ENCODE measurements at regions not wholly inside any gene's neighbourhood (a gene's known extent, or its start where the extent isn't known, plus 50 kb on each side); places are given as distances from the start of the nearest gene placed in this dataset.

DNA sequence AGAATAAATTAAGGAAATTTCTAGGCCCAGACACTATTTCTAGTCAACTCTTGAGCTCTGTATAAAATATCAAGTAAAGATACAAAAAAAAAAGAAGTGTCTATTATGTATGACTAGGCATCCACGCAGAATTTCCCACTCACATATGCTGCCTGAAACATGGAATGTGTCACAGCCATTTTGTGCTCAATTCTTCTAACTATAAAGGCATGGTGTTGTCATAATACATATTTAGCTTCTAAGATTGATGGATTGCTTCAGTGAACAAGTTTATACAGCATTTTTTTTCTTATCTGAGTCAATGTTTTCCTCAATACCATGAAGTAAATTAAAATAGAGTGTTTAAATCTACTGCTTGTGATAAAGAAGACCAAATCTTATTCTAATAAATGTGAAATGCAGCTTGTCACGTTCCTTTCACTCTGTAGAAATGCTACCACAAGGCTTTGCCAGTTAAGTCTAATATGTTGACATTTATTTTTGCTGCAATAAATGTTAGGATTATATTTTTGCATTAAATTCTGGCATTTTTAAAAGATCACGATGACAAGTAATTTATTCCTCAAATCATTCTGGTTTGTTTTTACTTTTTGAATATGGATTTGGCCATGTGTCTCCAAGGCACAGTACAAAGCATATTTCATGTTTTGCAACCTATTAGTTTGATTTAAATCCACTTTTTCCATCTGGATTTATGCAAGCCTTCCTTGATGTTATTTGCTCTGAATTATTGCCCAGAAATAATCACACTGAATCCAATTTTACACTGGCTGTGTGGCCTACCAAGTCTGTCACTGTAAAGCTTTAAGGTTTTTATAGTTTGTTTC lies 1829.0 kb upstream of the PCDH7 start:
- Mint-ChIP-seq H3K36me3 (ENCODE audit: low read depth) (no peaks in the 10 kb centered on the region), H3K9me3 (peaks cover 11% of the 10 kb centered on the region), H3K27ac (no peak overlapping the region), H3K4me3 (no peak overlapping the region), H3K4me1 (ENCODE audit: low read depth) (no peaks in the 10 kb centered on the region), H3K27me3 (no peaks in the 10 kb centered on the region)
- DNase-seq = no peak

DNA sequence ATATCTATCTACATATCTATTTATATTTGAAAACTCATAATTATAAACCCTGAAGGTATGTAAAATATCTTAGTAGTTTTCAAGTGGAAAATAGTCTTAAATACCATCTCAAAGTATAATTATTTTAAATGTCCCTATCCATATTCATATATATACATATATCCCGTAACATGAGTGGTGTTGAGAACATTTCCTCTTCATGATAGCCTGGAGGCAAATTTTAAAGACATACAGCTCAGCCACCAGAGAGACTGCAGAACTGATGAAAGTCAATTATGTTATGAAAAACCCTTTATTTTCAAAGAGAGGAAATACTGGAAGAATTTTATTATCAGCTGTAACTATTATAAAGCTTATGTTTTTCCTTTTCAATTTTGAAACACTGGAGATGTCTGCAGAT lies 1806.7 kb upstream of the PCDH7 start:
- H3K4me3 Mint-ChIP-seq = no peak overlapping the region
- H3K36me3 Mint-ChIP-seq (ENCODE audit: low read depth) = no peaks in the 10 kb centered on the region
- peaks cover 21% of the 10 kb centered on the region for H3K9me3 Mint-ChIP-seq
- no peak for DNase-seq
- H3K4me1 Mint-ChIP-seq (ENCODE audit: low read depth) = no peaks in the 10 kb centered on the region
- no peak overlapping the region for H3K27ac Mint-ChIP-seq
- no peaks in the 10 kb centered on the region for H3K27me3 Mint-ChIP-seq

DNA sequence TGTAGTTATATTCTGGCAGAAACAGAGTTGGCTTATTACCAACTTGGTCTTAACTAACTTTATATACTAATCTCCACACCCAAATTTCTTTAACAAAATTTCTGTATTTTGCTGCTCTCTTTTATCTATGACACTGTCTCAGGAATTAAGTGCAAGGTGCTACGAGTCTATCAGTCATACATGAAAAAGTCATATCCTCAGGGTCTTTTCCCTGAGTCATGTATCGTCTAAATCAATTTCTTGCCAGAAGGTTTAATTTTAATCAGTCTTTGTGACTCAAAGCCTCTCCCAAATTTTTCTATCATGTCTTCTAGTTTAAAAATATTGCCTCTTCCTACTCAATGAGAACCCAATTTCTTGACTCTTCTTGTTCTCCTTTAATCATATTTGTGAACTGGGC lies 1803.6 kb upstream of the PCDH7 start:
- Mint-ChIP-seq H3K4me1 (ENCODE audit: low read depth) (no peaks in the 10 kb centered on the region), H3K9me3 (peaks cover 17% of the 10 kb centered on the region), H3K27me3 (no peaks in the 10 kb centered on the region), H3K27ac (no peak overlapping the region), H3K4me3 (no peak overlapping the region), H3K36me3 (ENCODE audit: low read depth) (no peaks in the 10 kb centered on the region)
- no peak for DNase-seq

DNA sequence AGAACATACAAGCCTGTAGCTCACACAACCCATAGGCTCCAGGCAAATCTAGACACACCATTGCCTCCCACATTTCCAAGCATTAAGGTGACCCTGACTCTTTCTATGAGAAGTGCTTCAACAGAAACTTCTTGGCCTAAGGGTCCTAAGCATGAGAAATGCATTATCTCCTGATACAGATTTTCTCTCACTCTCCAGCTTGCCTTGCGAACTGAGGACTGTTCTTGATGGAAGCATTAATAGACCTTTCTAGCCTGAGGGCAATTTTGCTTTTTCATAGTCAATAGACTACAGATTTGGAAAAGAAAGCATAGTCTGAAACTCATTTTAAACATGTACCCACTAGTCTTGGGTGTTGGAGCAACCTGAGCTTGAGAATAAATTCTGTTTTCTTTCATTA lies 1801.3 kb upstream of the PCDH7 start:
- Mint-ChIP-seq H3K27me3 (no peaks in the 10 kb centered on the region), H3K27ac (no peak overlapping the region), H3K4me3 (no peak overlapping the region), H3K9me3 (peaks cover 21% of the 10 kb centered on the region), H3K4me1 (ENCODE audit: low read depth) (no peaks in the 10 kb centered on the region), H3K36me3 (ENCODE audit: low read depth) (no peaks in the 10 kb centered on the region)
- no peak for DNase-seq

DNA sequence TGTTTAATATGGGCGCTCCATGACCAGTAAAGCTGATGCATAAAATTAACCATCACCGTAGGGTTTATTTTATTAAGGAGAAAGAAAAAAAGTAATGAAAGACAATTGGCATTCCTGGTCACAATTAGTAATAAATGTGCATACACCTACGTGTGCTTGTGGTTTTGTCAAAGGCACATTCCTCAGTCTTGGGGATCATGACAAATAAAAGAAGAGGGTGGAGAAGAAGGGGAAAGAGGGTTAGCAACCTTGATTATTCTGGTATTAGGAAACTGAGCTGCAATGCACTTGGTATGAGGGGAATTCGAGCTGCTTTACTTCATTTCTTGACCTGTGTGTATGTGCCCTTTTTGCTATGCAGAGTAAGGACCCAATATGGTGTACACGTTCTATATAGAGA lies 1798.3 kb upstream of the PCDH7 start:
- Mint-ChIP-seq H3K9me3 (peaks cover 16% of the 10 kb centered on the region), H3K27ac (no peak overlapping the region), H3K27me3 (no peaks in the 10 kb centered on the region), H3K4me1 (ENCODE audit: low read depth) (no peaks in the 10 kb centered on the region), H3K4me3 (no peak overlapping the region), H3K36me3 (ENCODE audit: low read depth) (no peaks in the 10 kb centered on the region)
- no peak for DNase-seq

DNA sequence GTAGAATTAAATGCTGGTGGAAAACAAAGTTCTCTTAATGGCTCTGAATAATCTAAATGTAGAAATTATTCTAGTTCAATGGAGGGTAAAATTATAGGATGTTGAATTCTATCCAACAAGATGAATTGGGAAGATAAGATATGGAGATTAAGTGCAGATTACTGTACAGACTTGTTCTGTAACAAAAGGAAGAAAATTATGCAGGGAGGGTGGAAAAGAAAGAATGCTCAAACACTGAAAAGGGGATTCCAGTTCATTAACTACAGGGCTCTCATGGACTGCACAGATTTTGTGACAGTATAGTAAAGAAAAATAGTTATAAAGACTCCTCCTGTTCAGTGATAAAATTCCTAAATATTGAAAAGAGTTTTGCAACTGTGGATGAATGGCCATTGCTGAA lies 1794.0 kb upstream of the PCDH7 start:
- no peak overlapping the region for H3K27ac Mint-ChIP-seq
- H3K4me3 Mint-ChIP-seq = no peak overlapping the region
- no peaks in the 10 kb centered on the region for H3K4me1 Mint-ChIP-seq (ENCODE audit: low read depth)
- no peaks in the 10 kb centered on the region for H3K27me3 Mint-ChIP-seq
- no peak for DNase-seq
- peaks cover 11% of the 10 kb centered on the region for H3K9me3 Mint-ChIP-seq
- no peaks in the 10 kb centered on the region for H3K36me3 Mint-ChIP-seq (ENCODE audit: low read depth)

DNA sequence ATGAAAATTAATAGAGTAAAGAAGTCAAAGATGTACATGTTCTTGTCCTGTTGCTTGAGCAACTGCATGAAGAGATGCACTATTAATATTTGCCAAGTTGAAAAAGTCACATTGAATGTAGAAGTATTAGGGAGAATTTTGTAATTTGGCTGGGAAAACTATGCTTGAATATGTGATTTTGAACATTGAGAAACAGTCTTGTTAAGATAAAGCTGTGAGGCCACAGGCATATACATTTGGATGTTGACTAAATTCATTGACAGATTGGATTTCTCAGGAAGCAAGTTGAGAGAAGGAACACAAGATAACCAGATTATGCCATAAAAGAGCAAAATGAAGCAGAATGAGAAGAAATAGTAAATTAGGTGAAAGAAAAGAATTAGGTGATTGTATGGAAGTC lies 1777.5 kb upstream of the PCDH7 start:
- H3K36me3 Mint-ChIP-seq (ENCODE audit: low read depth) = no peaks in the 10 kb centered on the region
- H3K27ac Mint-ChIP-seq = no peak overlapping the region
- H3K4me3 Mint-ChIP-seq = no peak overlapping the region
- H3K4me1 Mint-ChIP-seq (ENCODE audit: low read depth) = no peaks in the 10 kb centered on the region
- peaks cover 37% of the 10 kb centered on the region for H3K9me3 Mint-ChIP-seq
- H3K27me3 Mint-ChIP-seq = no peaks in the 10 kb centered on the region
- no peak for DNase-seq

DNA sequence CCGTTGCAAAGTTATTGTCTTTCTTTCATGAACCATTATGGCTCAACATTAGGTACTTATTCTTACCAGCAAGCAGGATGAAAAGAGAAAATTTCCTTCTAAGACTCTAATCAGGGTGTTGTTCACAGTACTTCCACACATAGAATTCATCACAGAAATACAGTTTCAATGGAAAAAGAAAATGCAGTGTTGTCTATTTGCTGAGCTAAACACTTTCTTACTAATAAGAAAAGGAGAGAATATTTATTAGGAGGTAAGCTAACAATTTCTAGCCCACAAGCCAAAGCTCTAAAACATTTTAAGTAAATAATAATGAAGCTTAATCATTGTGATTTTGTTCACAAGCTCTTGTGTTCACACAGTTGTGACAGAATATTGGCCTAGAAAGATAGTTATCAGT lies 1772.8 kb upstream of the PCDH7 start:
- DNase-seq = no peak
- Mint-ChIP-seq H3K4me3 (no peak overlapping the region), H3K9me3 (peaks cover 18% of the 10 kb centered on the region), H3K4me1 (ENCODE audit: low read depth) (no peaks in the 10 kb centered on the region), H3K36me3 (ENCODE audit: low read depth) (no peaks in the 10 kb centered on the region), H3K27ac (no peak overlapping the region), H3K27me3 (no peaks in the 10 kb centered on the region)

DNA sequence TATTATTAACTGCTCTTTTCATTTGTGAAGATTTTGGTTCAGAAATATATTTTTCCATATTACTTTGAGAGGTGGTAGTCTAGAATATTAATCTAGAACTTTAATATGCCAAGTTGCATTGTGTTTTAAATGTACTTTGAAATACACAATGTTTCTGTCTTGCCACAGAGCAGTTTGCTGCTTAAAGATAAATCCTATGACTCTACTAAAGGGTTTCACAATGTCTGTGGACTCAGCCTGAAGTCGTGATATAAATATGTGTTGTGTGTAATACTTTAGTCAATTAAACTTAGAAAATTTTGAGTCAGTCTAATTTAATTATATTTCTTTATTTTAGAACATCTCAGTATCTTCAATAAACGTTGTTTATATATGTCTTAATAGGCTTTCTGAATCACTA lies 1771.7 kb upstream of the PCDH7 start:
- H3K36me3 Mint-ChIP-seq (ENCODE audit: low read depth) = no peaks in the 10 kb centered on the region
- no peak for DNase-seq
- H3K27ac Mint-ChIP-seq = no peak overlapping the region
- no peaks in the 10 kb centered on the region for H3K27me3 Mint-ChIP-seq
- H3K9me3 Mint-ChIP-seq = peaks cover 14% of the 10 kb centered on the region
- no peaks in the 10 kb centered on the region for H3K4me1 Mint-ChIP-seq (ENCODE audit: low read depth)
- H3K4me3 Mint-ChIP-seq = no peak overlapping the region

DNA sequence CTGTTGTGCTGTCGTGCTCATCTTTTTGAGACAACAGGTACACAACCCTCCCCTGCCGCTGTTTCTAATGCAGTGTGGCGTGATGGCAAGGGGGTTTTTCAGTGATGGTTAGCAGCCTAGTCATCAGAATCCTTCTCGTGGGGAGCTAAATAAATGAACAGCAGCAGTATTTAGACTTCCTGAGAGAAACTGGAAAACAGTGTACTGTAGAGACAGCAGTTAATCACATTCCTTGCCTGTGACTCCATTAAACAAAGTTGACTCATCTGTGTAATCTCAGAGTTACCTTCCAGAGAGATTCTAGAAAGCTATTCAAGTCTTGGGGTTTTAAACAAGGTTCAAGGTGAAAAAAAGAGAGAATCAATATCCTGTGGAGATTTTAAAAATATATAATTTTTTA lies 1753.2 kb upstream of the PCDH7 start:
- H3K4me1 Mint-ChIP-seq (ENCODE audit: low read depth) = no peaks in the 10 kb centered on the region
- H3K36me3 Mint-ChIP-seq (ENCODE audit: low read depth) = no peaks in the 10 kb centered on the region
- H3K27me3 Mint-ChIP-seq = no peaks in the 10 kb centered on the region
- DNase-seq = no peak
- H3K27ac Mint-ChIP-seq = no peak overlapping the region
- no peak overlapping the region for H3K4me3 Mint-ChIP-seq
- peaks cover 12% of the 10 kb centered on the region for H3K9me3 Mint-ChIP-seq

DNA sequence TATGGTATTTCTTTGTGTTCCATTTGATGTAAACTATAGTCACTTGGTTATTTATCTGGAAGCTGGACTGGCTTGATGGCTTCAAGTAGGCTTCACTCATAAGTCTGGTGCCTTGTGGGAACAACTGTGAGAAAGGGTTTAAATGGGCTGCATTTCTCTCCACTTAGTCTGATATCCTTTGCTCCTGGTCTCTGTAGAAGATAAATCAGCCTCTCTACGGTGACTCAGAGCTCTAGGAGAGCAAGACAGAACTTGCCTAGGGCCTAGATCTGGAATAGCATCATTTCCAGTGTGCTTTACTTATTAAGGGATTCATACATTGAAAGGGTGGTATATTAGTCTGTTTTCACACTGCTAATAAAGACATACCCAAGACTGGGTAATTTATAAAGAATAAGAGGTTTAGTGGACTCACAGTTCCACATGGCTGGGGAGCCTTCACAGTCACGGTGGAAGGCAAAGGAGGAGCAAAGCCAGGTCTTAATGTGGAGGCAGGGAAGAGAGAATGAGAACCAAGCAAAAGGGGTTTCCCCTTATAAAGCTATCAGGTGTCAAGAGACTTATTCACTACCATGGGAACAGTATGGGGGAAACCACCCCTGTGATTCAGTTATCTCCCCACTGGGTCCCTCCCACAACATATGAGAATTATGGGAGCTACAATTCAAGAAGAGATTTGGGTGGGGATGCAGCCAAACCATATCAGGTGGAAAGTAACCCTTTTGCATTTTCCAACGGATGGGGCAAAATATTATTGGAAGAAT lies 1746.4 kb upstream of the PCDH7 start:
- Mint-ChIP-seq H3K9me3 (peaks cover 10% of the 10 kb centered on the region), H3K4me1 (ENCODE audit: low read depth) (no peaks in the 10 kb centered on the region), H3K36me3 (ENCODE audit: low read depth) (no peaks in the 10 kb centered on the region), H3K4me3 (no peak overlapping the region), H3K27me3 (no peaks in the 10 kb centered on the region), H3K27ac (no peak overlapping the region)
- no peak for DNase-seq

DNA sequence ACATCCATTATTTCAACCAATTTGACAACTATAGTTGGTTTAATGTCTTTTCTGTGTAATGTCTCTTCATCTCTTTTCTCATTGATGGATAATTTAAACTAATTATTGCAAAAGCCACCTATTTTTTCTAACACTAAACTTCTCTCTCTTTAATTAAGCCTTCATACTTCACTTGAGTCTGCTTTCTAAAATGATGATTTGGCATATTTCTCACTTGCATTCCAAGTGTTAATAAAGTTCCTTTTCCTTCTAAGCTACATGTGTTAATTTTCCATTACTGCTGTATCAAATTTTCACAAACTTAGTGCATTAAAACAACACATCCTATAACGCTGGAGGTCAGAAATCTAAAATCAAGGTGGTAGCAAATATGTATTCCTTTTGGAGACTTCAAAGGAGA lies 1743.8 kb upstream of the PCDH7 start:
- DNase-seq = no peak
- H3K27me3 Mint-ChIP-seq = no peaks in the 10 kb centered on the region
- no peak overlapping the region for H3K27ac Mint-ChIP-seq
- no peak overlapping the region for H3K4me3 Mint-ChIP-seq
- peaks cover 10% of the 10 kb centered on the region for H3K9me3 Mint-ChIP-seq
- no peaks in the 10 kb centered on the region for H3K4me1 Mint-ChIP-seq (ENCODE audit: low read depth)
- H3K36me3 Mint-ChIP-seq (ENCODE audit: low read depth) = no peaks in the 10 kb centered on the region

DNA sequence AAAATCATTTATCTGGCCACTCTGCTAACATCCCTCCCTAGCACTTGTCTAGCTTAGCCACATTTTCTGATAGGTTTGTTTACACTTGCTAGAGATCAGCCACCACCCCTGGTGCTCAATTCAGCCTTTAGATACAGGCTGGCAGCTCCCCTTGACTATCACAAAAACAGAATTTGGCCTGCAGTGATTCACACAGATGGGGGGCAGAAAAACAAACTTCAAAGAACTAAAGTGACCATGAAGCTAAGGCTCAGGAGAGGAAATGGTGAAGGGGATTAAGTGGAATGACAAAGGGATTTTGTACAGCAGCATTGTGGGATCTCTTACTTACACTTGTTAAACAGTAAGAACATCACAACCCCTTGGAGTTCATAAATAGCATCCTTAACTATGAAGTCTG lies 1718.0 kb upstream of the PCDH7 start:
- Mint-ChIP-seq H3K9me3 (peaks cover 26% of the 10 kb centered on the region), H3K27me3 (no peaks in the 10 kb centered on the region), H3K4me3 (no peak overlapping the region), H3K27ac (no peak overlapping the region), H3K36me3 (ENCODE audit: low read depth) (no peaks in the 10 kb centered on the region), H3K4me1 (ENCODE audit: low read depth) (no peaks in the 10 kb centered on the region)
- DNase-seq = no peak

DNA sequence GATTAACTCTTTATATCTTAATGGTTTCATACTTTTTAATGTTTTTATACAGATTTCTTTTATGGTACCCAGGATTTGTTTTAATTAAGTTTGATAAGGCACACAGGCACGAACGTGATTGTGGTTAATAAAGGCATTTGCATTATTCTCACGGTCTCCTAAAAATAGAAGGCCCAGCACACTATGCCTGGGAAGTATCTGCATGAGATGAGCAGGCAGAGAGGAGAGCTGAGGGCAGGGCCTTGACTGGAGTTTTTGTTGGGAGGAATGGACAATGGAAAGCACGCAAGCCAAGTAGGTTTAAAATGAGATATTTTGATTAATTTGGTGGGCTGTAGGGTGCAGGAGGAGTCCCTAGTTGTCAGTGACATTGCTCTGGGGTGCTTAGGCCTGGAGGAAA lies 1714.3 kb upstream of the PCDH7 start:
- Mint-ChIP-seq H3K27me3 (no peaks in the 10 kb centered on the region), H3K4me1 (ENCODE audit: low read depth) (no peaks in the 10 kb centered on the region), H3K36me3 (ENCODE audit: low read depth) (no peaks in the 10 kb centered on the region), H3K9me3 (peaks cover 29% of the 10 kb centered on the region), H3K27ac (no peak overlapping the region), H3K4me3 (no peak overlapping the region)
- no peak for DNase-seq

DNA sequence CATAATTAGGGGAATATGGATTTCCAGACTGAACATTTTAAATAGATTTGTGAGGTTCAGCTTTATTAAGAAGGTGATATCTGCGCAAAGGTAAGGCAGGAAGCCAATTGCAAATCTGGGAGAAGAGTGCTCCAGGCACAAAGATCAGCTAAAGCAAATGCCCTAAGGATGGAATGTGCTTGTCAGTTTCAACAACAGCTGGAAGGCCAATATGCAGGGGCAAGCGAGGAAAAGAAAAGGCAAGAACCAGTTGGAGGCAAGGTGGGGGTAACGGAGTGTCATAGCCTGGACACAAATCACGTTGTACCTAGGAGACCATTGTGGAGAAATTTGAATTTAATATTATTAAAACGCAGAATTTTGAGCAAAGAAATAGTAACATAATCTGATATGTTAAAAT lies 1710.3 kb upstream of the PCDH7 start:
- no peak for DNase-seq
- no peak overlapping the region for H3K4me3 Mint-ChIP-seq
- no peaks in the 10 kb centered on the region for H3K4me1 Mint-ChIP-seq (ENCODE audit: low read depth)
- H3K9me3 Mint-ChIP-seq = peaks cover 40% of the 10 kb centered on the region
- H3K36me3 Mint-ChIP-seq (ENCODE audit: low read depth) = no peaks in the 10 kb centered on the region
- H3K27ac Mint-ChIP-seq = no peak overlapping the region
- no peaks in the 10 kb centered on the region for H3K27me3 Mint-ChIP-seq
